GM21360 (cell line): ENCODE measurements at regions not wholly inside any gene's neighbourhood (a gene's known extent, or its start where the extent isn't known, plus 50 kb on each side); places are given as distances from the start of the nearest gene placed in this dataset.

ENCODE experiments used
- ATAC-seq: cut with Tn5 transposase; IDR thresholded peaks from one replicate; pipeline ENCODE4 v1.9.1; 2021; ENCODE audit warnings: mild to moderate bottlenecking, moderate library complexity; ENCODE audit not compliant: unreplicated experiment

DNA sequence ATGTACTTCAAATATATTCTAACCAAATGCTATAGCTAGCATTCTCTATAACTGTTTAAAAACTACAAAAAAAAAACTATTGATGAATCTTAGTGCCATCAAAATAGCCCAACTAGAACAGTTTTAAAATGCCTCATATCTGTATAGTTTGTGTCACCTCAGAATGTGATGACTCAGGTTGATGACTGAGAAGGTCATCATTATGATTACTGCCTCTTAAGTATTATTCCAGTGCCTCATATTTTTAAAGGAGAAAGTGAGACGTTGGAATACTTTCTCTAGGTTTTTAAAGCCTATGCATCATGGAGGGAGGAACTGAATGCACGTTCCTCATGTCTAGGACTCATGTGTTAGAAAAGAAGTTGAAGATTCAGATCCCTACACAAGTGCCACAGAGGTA, 88.2 kb downstream of the TMA16 start:
- no peak for ATAC-seq

GRCh38 chr4:163587867-163588266, 93.4 kb downstream of the TMA16 start:
- ATAC-seq: peak; percentile 67

DNA sequence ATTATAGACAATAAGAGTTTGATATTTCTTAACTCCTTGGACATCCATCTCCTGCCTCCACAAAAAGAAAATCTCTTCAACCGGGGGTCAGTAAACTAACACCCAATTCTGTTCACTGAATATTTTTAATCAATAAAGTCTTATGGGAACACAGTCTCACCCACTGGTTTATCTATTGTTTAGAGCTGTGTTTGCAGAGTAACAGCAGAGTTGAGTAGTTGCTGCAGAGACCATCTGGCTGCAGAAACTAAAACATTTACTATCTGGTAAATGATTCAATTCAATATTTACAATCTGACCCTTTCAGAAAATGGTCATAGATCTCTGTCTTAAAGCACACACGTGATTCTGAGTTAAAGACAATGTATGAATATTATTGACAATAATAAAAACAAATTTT, 94.0 kb downstream of the TMA16 start:
- ATAC-seq: no peak

GRCh38 chr4:163590103-163590502, 95.6 kb downstream of the TMA16 start:
- no peak for ATAC-seq

GRCh38 chr4:163590619-163591264, 96.3 kb downstream of the TMA16 start:
- ATAC-seq: no peak

DNA sequence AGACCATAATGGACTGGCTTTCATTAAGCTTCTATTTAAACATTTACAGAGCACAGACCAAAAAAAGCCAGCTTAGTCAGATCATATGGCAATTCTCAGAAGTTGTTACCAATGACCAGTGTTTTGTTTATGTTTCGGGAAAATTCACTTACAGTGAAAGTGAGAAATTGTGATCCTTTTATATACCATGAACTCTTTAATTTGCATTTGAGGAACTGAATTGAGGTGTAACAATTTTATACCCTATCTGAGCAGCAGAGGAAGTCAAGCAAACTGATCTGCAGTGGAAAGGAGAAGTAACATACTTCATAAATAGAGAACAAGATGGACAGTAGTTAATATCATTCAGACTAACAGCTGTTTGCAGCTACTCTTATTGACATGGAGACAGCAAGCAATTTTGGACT, 97.1 kb downstream of the TMA16 start:
- peak; percentile 84 for ATAC-seq

DNA sequence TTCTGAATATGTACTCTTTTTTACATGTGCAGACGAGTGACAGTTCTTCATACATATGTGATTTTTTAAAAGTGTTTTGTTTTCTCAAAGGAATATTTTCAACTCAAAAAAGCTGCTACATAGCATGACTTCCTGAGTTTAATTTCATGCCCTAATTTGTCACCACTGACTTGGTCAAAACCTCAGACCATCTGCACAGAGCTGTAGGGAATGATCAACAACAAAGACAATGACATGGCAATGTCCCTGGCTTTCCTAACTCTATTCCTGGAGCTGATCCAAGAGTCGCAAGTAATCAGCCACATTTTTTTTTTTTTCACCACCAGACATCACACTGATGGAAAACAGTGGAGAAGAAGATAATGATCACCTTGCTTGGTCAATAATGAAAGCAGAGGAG, 97.7 kb downstream of the TMA16 start:
- ATAC-seq: no peak

GRCh38 chr4:163595580-163595979, 101.1 kb downstream of the TMA16 start:
- ATAC-seq: no peak

DNA sequence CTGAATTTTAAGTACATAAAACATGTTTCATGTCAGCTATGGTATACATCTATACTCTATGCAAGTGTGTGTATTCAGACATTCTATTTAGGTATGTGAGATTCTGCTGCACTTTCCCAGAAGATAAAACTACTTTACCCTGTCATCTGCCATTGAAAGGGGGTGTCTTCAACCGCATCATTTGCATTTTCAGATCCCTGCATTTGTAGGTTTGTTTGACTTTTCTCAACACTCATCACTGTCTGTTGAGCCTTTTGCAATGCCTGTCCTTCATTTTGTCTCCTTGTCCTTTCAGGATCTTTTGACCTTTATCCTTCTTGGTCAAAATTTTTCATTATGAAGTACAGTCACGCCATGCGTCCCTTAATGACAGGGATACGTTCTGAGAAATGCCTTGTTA, 103.5 kb downstream of the TMA16 start:
- ATAC-seq: no peak

- ATAC-seq: no peak
These were observed 104.0 kb downstream of the TMA16 start for GRCh38 chr4:163598489-163598888.

DNA sequence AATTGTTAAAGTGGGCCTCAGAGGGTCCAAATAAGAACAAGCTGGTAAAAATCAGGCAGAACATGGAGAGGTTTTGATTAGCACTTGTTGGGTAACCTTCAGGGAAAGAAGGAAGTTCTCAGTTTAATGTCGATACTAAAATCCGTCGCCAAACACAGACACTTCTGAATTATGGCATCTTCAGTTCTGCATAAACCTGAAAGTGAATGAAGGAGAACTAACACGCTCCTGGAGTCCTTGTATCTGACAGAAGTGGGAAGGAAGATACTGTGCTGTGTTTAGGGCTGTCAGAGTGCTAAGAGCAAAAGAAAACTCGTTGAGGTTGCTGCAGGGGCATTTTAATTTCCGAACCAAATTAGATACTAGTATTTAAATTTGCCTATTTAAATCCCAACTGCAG, 106.2 kb downstream of the TMA16 start:
- no peak for ATAC-seq

DNA sequence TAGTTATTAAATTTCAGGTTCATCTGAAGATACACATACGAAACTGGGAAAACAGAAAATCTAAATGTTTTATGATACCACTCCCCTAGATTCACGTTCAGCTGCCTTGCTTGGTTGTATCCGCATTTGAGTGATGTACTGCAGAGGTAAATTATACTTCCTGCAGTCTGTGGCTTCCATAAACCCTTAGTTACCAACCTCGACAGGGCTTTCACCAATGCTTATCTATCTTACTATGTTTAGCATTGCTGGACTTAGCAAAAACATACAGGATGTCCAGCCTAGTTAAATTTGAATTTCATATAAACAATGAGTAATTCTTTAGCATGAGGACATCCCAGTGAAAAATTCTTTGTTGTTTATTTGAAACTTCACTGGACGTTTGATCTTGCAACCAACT, 108.8 kb downstream of the TMA16 start:
- ATAC-seq: peak; percentile 37

DNA sequence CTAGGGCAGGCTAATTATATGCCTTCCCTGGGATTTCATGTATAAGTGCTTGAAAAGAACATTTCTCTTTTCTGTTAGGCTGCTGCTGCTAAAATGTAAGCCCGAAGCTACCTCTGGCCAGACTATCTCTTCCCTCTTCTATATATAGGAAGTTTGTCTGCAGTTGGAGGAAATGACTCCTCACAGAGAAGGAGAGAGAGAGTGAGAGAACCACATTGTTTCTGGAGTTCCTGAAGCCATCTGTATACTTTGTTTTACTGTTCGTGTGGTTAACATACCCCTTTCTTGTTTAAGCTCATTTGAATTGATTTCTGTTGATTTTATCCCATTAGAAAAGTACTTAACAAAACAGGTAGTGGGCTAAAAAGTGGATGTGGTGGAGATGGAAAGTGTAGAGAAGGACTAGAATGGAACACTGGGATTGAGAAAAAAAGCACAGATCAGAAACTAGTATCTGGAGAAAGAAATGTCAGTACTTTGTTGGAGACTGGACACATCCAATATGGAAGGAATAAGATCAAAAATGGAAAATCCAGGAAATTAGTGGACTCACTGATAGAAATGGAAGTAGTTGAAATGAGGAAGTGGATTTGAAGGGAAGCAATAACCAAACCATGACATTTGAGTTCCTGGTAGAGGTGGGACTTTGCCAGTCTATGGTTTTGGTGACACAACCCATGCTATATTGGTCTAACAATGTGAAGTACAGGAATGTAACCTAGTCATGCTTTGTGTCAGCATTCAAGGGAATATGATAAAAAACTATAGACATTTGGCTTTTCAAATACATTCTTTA, 112.6 kb downstream of the TMA16 start:
- no peak for ATAC-seq

- ATAC-seq: no peak
These were observed 114.5 kb downstream of the TMA16 start for GRCh38 chr4:163609019-163609418.

- ATAC-seq: no peak
These were observed 116.2 kb downstream of the TMA16 start for GRCh38 chr4:163610648-163611047.

GRCh38 chr4:163611182-163611581, 116.7 kb downstream of the TMA16 start:
- no peak for ATAC-seq

DNA sequence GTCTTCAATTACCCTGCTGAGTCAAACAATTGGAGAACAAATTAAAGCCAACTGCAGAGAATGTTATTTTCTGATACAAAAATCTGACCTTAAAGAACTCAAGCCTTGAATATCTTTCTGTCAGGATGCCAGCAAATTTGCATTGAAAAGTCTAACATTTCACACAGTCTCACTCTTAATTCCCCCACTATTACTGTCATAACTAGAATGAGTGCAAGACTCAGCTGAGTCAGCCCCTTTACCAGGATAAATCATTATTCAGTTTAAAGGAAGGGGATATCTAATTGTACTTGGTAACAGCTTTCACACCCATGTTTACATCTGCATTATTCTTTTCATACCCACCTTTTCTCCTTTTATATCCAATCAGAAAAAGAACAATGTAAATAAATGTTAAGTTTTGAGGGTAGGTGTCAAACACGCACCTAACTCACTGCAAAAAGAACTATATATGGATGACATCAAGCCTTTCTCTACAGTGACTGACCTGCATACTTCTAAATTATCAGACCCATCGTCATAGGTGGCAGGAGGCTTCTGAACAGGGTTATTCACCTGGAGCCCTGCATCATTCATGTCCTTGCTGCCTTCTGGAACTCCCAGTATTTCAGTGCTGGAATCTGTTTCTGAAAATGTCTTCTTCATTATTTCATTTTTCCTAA, 117.4 kb downstream of the TMA16 start:
- ATAC-seq: peak; percentile 62

DNA sequence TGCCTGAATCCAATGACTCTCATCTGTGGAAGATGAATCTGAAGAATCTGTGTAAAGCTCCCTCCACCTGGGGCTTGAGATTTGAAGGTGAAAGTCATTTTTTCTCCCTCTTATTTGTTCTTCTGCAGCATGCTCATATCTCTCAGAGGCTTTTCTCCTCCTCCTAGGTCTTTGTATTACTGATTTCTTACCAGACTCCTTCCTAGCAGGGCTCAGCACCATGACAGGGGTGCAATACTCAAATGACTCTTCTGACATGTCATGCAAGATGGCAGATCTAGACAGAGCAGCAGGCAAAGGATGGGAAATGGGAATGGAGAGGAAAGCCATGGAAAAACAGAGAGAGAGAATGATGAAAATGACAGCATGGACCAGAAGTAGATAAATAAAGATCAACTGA, 118.3 kb downstream of the TMA16 start:
- no peak for ATAC-seq

GRCh38 chr4:163613383-163613782, 118.9 kb downstream of the TMA16 start:
- no peak for ATAC-seq

- no peak for ATAC-seq
These were observed 120.4 kb downstream of the TMA16 start for GRCh38 chr4:163614866-163615265.

DNA sequence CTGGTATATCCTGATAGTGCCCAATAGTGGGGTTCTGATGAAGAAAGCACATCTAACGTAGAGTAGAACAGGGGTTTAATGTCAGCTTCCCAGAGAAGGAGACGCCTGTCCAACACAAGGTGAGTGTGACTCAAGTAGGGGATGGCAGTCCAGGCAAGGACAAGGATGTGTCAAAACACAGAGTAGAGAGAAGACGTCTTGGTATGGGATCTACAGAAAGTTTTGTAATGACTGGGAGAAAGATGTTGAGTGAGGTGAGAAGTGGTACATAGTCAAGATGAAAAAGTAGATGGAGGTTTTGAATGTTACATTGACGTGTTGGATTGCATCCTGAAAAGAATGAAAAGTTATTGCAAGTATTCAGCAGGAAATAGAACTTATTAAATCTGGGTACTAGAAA, 124.4 kb downstream of the TMA16 start:
- no peak for ATAC-seq

DNA sequence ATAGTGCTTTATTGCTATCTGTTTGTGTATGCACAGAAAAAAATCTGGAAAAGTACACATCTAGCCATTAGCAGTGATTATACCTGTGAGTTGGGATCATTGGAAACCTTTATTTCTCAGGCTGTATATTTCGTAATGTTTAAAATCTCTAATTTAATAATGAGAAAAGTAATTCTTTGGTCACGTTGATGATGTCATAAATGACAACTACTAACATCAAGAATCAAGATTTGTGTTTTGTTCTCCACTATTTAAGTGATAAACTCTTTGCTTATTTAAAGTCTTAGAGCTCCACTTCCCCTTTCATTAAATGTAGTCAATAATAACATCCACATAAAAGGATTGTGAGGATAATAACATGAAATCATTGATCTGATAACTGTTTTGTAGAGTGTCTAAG, 126.2 kb downstream of the TMA16 start:
- no peak for ATAC-seq
